Ascending aorta (tissue), 2 donors: ENCODE measurements at regions not wholly inside any gene's neighbourhood (a gene's known extent, or its start where the extent isn't known, plus 50 kb on each side); places are given as distances from the start of the nearest gene placed in this dataset.

ENCODE experiments used
- DNase-seq, 2 donors: peaks; one replicate each; pipeline ENCODE4 v3.0.0-alpha.2; 2019; ENCODE audit warnings: low spot score in 2 of 2
- H3K27ac ChIP-seq, 2 donors: fragments of 200-600 bp; sonication (generic); one replicate each; pipeline ENCODE4 v1.5.1; 2016 to 2017; ENCODE audit warnings: mild to moderate bottlenecking in 1 of 2
- H3K27me3 ChIP-seq: fragments of 200-600 bp; sonication (generic); one replicate; pipeline ENCODE4 v1.5.1; 2017
- H3K36me3 ChIP-seq, 2 donors: fragments of 200-600 bp; sonication (generic); one replicate each; pipeline ENCODE4 v1.5.1; 2016
- H3K4me1 ChIP-seq, 2 donors: fragments of 200-600 bp; sonication (generic); one replicate each; pipeline ENCODE4 v1.5.1; 2016 to 2017; ENCODE audit warnings: mild to moderate bottlenecking in 1 of 2
- H3K4me3 ChIP-seq, 2 donors: fragments of 200-600 bp; sonication (generic); one replicate each; pipeline ENCODE4 v1.5.1; 2016 to 2017; ENCODE audit warnings: mild to moderate bottlenecking in 1 of 2
- H3K9me3 ChIP-seq, 2 donors: fragments of 200-600 bp; sonication (generic); one replicate each; pipeline ENCODE4 v1.5.1; 2016
- CTCF ChIP-seq, 3 experiments: fragments of 200-600 bp in 2 of 3; fragments of 450-650 bp in 1 of 3; sonication (generic) in 2 of 3; IDR thresholded peaks; one replicate each; pipeline ENCODE4 v1.5.1; 2016 to 2019; ENCODE audit warnings: antibody characterized with exemption in 3 of 3, mild to moderate bottlenecking in 1 of 3, moderate library complexity in 1 of 3
- intact Hi-C: fragments of 100-400 bp; cut with DNase I; formaldehyde crosslinking; loops from one replicate; pipeline ENCODE4 v1.15.1; 2023

DNA sequence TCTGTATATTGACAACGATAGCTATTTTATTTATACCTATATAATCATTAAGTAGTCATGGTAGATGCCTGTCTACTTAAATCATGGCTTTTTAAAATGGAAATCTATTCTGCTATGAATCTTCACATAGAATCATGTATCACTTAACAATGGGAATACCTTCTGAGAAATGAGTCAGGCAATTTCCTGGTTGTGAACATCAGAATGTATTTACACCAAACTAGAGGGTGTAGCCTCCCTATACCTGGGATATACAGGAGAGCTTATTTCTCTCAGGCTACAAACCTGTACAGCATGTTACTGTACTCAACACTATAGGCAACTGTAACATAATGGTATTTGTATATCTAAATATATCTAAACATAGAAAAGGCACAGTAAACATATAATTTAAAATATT is 502.3 kb downstream of the ZWINT start:
- no peak overlapping the region for H3K27ac ChIP-seq
- H3K27me3 ChIP-seq, result no peaks in the 10 kb centered on the region

DNA sequence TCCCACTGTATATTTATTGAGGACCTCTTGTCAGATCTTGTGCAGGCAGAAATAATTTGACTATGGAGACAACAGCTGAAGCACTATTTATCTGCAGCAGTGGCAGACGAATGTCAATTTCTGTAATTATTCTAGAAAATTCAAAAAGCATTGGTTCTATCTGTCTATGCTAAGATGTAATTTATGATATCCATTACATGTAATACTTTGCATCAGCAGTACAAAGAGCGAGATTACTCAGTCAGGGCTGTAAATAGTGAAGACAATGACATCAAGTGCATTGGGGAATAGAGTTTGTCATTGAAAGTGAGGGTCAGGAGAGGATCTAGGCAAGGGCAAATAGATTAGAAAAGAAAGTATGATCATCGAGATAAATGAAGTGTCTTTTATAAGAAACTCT is 508.2 kb downstream of the ZWINT start:
- TF ChIP-seq CTCF (IDR thresholded peaks at IDR 0.05), result no peak
- intact Hi-C loops, result no loop called here

More for the DNA sequence above, 502.3 kb downstream of the ZWINT start:
- H3K9me3 ChIP-seq, result no peaks in the 10 kb centered on the region
- no peak overlapping the region for H3K4me3 ChIP-seq
- intact Hi-C loops, result no loop called here
- no peak for TF ChIP-seq CTCF (IDR thresholded peaks at IDR 0.05)
- H3K36me3 ChIP-seq, result no peaks in the 10 kb centered on the region
- no peak for DNase-seq
- no peaks in the 10 kb centered on the region for H3K4me1 ChIP-seq

DNA sequence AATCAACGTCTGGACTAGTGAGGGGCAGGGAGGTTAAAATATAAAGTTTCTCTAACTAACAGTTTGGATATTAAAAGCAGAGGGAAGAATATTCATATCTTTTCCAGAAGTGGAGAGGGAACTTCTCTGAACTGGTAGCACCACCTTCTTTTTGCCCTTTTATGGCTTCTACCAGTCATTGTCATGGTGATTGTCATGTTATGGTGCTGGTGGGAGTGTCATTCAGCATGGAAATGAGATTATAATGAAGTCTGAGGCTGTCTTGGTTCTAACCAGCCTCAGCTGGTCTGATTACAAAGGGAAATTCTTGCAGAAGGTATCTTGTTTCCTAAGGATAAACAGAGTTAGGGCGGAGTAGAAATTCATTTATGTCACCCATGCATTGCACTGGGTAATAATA is 523.8 kb downstream of the ZWINT start:
- no peaks in the 10 kb centered on the region for H3K36me3 ChIP-seq
- no peaks in the 10 kb centered on the region for H3K4me1 ChIP-seq
- intact Hi-C loops, result no loop called here
- H3K9me3 ChIP-seq, result no peaks in the 10 kb centered on the region
- H3K4me3 ChIP-seq, result no peak overlapping the region
- H3K27me3 ChIP-seq, result no peaks in the 10 kb centered on the region
- no peak overlapping the region for H3K27ac ChIP-seq
- DNase-seq, result no peak
- no peak for TF ChIP-seq CTCF (IDR thresholded peaks at IDR 0.05)

More for the DNA sequence above, 508.2 kb downstream of the ZWINT start:
- no peaks in the 10 kb centered on the region for H3K9me3 ChIP-seq
- H3K36me3 ChIP-seq, result no peaks in the 10 kb centered on the region
- no peak overlapping the region for H3K4me3 ChIP-seq
- no peak for DNase-seq
- no peaks in the 10 kb centered on the region for H3K27me3 ChIP-seq
- no peaks in the 10 kb centered on the region for H3K4me1 ChIP-seq
- no peak overlapping the region for H3K27ac ChIP-seq

DNA sequence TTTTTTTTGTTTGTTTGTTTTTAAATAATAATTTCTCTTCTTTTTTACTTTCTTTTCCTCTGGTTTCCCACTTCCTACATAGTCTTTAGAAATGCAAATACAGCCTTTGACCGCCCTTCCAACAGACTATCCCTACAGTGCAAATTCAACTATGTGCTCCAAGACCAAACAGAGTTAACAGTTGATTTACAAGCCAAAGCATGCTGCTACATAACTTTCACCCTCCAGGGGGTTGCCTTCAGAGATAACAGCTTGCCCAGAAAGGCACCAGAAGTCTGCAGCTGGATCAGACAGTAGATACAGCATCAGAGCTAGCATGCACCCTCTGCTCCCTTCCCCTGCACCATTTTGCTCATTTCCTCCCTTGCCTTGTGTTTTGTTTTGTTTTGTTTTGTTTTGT is 539.0 kb downstream of the ZWINT start:
- Histone ChIP-seq H3K4me1 (no peaks in the 10 kb centered on the region), H3K9me3 (no peaks in the 10 kb centered on the region), H3K27me3 (no peaks in the 10 kb centered on the region), H3K27ac (no peak overlapping the region), H3K36me3 (no peaks in the 10 kb centered on the region), H3K4me3 (no peak overlapping the region)
- intact Hi-C loops, result no loop called here
- TF ChIP-seq CTCF (IDR thresholded peaks at IDR 0.05), result no peak
- DNase-seq, result no peak

DNA sequence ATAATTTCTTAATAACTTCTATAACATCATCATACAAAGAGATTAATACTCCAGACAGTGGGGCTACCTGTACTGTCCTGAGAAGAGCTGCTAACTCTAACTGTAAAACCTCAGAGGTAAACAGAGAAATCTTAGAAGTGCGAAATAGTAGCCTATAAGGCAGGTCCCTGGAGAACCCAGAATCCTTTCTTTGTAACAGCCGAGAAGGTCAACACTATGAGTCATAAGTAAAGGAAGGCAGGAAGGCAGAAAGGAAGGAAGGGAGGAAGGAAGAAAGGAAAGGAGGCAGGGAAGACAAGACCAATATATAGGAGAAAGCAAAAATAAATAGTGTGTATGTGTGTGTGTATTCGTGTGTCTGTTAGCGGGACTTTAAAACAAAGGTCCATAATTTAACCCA is 540.6 kb downstream of the ZWINT start:
- intact Hi-C loops, result no loop called here
- Histone ChIP-seq H3K4me3 (no peak overlapping the region), H3K36me3 (no peaks in the 10 kb centered on the region), H3K4me1 (no peaks in the 10 kb centered on the region), H3K9me3 (no peaks in the 10 kb centered on the region), H3K27me3 (no peaks in the 10 kb centered on the region), H3K27ac (no peak overlapping the region)
- no peak for DNase-seq
- TF ChIP-seq CTCF (IDR thresholded peaks at IDR 0.05), result no peak

DNA sequence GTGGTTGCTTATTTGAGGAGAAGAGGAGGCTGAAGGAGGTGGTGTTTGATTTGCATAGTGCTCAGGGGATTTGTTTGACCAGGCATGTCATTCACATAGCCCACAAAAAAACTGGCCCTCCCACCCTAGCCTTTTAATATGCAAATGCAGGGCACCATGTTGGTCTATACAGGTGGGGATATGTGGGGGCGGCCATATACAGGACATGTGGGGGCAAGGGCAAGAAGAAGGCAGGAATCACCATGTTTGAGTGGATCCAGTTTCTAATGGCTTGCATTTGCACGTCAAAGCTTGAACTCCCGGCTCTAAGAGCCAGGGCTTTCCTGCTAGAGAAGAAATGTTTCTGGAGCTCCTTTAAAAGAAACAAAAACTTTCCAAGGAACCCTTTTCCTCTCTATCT is 541.0 kb downstream of the ZWINT start:
- intact Hi-C loops, result no loop called here
- H3K4me1 ChIP-seq, result no peaks in the 10 kb centered on the region
- TF ChIP-seq CTCF (IDR thresholded peaks at IDR 0.05), result no peak
- H3K27me3 ChIP-seq, result no peaks in the 10 kb centered on the region
- H3K36me3 ChIP-seq, result no peaks in the 10 kb centered on the region
- H3K27ac ChIP-seq, result no peak overlapping the region
- no peak for DNase-seq
- H3K9me3 ChIP-seq, result no peaks in the 10 kb centered on the region
- no peak overlapping the region for H3K4me3 ChIP-seq
